ENCODE measurements at regions not wholly inside any gene's neighbourhood (a gene's known extent, or its start where the extent isn't known, plus 50 kb on each side); places are given as distances from the start of the nearest gene placed in this dataset.

DNA sequence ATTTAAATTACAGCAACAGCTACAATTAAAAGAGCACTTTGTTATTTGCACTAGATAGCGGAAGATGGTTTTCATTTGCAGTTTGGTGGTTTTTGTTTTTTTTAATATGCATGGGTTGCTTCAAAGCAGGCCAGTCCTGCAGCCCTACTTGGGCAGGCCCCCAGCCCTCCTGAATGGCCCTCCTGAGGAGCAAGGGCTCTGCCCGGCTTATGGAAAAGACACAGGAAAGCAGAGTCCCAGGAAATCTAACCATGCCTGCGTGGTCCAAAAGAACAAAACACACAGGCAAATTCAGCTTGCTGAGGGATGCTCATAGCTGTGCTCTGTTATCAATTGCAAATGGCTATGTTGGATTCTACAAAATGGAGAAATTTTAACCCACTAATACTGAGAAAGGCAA lies 371.1 kb upstream of the ARID1B start:
- Histone ChIP-seq H3K27me3 (ENCODE audit: control insufficient read depth, extremely low read depth, insufficient read depth, low read length) (no peaks in the 10 kb centered on the region), H3K4me2 (ENCODE audit: control insufficient read depth, extremely low read depth, insufficient read depth, low read depth, low read length) (no peak overlapping the region), H3K4me3 (ENCODE audit: control insufficient read depth in 2 of 3, extremely low read depth in 1 of 3, insufficient read depth in 2 of 3, low read depth in 1 of 3, low read length in 3 of 3) (no peak overlapping the region), H3K36me3 (ENCODE audit: control insufficient read depth in 2 of 2, extremely low read depth in 1 of 2, insufficient read depth in 2 of 2, low read length in 2 of 2) (no peaks in the 10 kb centered on the region), H3K9ac (ENCODE audit: control insufficient read depth, extremely low read depth, insufficient read depth, low read length) (no peak overlapping the region), H3K79me2 (ENCODE audit: control insufficient read depth, insufficient read depth, low read length) (no peaks in the 10 kb centered on the region), H3K4me1 (ENCODE audit: control insufficient read depth, extremely low read depth, insufficient read depth, low read length) (no peaks in the 10 kb centered on the region), H2AFZ (ENCODE audit: control insufficient read depth, low read length) (no peak overlapping the region), H3K9me1 (ENCODE audit: control insufficient read depth, extremely low read depth, insufficient read depth, low read length) (no peaks in the 10 kb centered on the region), H3K27ac (ENCODE audit: control insufficient read depth, insufficient read depth, low read length) (no peak overlapping the region), H4K20me1 (ENCODE audit: control insufficient read depth, extremely low read depth, insufficient read depth, low read length) (no peaks in the 10 kb centered on the region), H3K9me3 (ENCODE audit: control insufficient read depth, low read depth, low read length) (no peaks in the 10 kb centered on the region)
- dilution Hi-C loops (cut with MboI; ENCODE audit: extremely low pct_ligation_motif_present, low sequenced_read_pairs) = no loop called here
- DNase-seq (ENCODE audit: low read depth, low spot score) = no peak
- TF ChIP-seq, protein P1, sequence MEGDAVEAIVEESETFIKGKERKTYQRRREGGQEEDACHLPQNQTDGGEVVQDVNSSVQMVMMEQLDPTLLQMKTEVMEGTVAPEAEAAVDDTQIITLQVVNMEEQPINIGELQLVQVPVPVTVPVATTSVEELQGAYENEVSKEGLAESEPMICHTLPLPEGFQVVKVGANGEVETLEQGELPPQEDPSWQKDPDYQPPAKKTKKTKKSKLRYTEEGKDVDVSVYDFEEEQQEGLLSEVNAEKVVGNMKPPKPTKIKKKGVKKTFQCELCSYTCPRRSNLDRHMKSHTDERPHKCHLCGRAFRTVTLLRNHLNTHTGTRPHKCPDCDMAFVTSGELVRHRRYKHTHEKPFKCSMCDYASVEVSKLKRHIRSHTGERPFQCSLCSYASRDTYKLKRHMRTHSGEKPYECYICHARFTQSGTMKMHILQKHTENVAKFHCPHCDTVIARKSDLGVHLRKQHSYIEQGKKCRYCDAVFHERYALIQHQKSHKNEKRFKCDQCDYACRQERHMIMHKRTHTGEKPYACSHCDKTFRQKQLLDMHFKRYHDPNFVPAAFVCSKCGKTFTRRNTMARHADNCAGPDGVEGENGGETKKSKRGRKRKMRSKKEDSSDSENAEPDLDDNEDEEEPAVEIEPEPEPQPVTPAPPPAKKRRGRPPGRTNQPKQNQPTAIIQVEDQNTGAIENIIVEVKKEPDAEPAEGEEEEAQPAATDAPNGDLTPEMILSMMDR (optimal IDR thresholded peaks at IDR 0.05 in 1 of 3, IDR thresholded peaks at IDR 0.05 in 1 of 3, conservative IDR thresholded peaks at IDR 0.05 in 1 of 3; ENCODE audit: extremely low read depth in 1 of 3, insufficient read depth in 2 of 3, low read length in 3 of 3) = no peak
- no peak for FAIRE-seq

DNA sequence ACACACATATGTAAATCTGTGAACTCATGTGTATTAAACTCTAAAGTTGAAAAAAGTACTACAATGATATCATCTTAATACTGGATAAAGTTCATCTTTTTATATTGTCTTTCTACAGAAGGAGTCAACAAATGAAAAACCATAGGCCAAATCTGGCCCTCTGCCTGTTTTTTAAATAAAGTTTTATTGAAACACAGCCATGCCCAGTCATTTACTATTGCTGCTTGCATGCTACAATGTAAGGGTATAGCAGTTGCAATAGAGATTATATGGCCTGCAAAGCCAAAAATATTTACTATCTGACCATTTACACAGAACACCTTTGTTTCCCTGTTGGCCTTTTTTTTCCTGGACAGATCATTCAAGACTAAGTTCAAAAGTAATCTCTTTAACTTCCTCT lies 374.6 kb upstream of the ARID1B start:
- no peak overlapping the region for H3K27ac ChIP-seq (ENCODE audit: control insufficient read depth, insufficient read depth, low read length)
- H3K4me3 ChIP-seq (ENCODE audit: control insufficient read depth in 2 of 3, extremely low read depth in 1 of 3, insufficient read depth in 2 of 3, low read depth in 1 of 3, low read length in 3 of 3) = no peak overlapping the region
- H4K20me1 ChIP-seq (ENCODE audit: control insufficient read depth, extremely low read depth, insufficient read depth, low read length) = no peaks in the 10 kb centered on the region
- H3K79me2 ChIP-seq (ENCODE audit: control insufficient read depth, insufficient read depth, low read length) = no peaks in the 10 kb centered on the region
- H3K27me3 ChIP-seq (ENCODE audit: control insufficient read depth, extremely low read depth, insufficient read depth, low read length) = peaks cover 4% of the 10 kb centered on the region
- DNase-seq (ENCODE audit: low read depth, low spot score) = no peak
- TF ChIP-seq, protein P1 (optimal IDR thresholded peaks at IDR 0.05 in 1 of 3, IDR thresholded peaks at IDR 0.05 in 1 of 3, conservative IDR thresholded peaks at IDR 0.05 in 1 of 3; ENCODE audit: extremely low read depth in 1 of 3, insufficient read depth in 2 of 3, low read length in 3 of 3) = no peak
- no peak for TF ChIP-seq EZH2 (IDR thresholded peaks at IDR 0.05; ENCODE audit: low read length)
- no peaks in the 10 kb centered on the region for H3K4me1 ChIP-seq (ENCODE audit: control insufficient read depth, extremely low read depth, insufficient read depth, low read length)
- no peak for FAIRE-seq
- no peak overlapping the region for H2AFZ ChIP-seq (ENCODE audit: control insufficient read depth, low read length)
- no peaks in the 10 kb centered on the region for H3K9me1 ChIP-seq (ENCODE audit: control insufficient read depth, extremely low read depth, insufficient read depth, low read length)
- no peak overlapping the region for H3K9ac ChIP-seq (ENCODE audit: control insufficient read depth, extremely low read depth, insufficient read depth, low read length)
- H3K36me3 ChIP-seq (ENCODE audit: control insufficient read depth in 2 of 2, extremely low read depth in 1 of 2, insufficient read depth in 2 of 2, low read length in 2 of 2) = no peaks in the 10 kb centered on the region
- no peak overlapping the region for H3K4me2 ChIP-seq (ENCODE audit: control insufficient read depth, extremely low read depth, insufficient read depth, low read depth, low read length)
- no peaks in the 10 kb centered on the region for H3K9me3 ChIP-seq (ENCODE audit: control insufficient read depth, low read depth, low read length)
- dilution Hi-C loops (cut with MboI; ENCODE audit: extremely low pct_ligation_motif_present, low sequenced_read_pairs) = no loop called here

All from keratinocyte (primary cell).